Right lobe of liver (tissue), 6 donors: ENCODE measurements at regions not wholly inside any gene's neighbourhood (a gene's known extent, or its start where the extent isn't known, plus 50 kb on each side); places are given as distances from the start of the nearest gene placed in this dataset.

Experiments used
- ATAC-seq, 4 donors: fragments of 200-7000 bp; cut with Tn5 transposase; one replicate each; pipeline ENCODE4 v1.9.1; 2020; ENCODE audit warnings: mild to moderate bottlenecking in 4 of 4, moderate library complexity in 4 of 4
- DNase-seq, 3 donors: peaks; one replicate each; pipeline ENCODE4 v3.0.0-alpha.2; 2020
- H3K27ac ChIP-seq, 3 donors: fragments of 200-600 bp; one replicate each; pipeline ENCODE4 v1.8.0; 2022
- H3K27me3 ChIP-seq, 2 donors: fragments of 200-600 bp; one replicate each; pipeline ENCODE4 v1.8.0; 2022
- H3K36me3 ChIP-seq, 4 donors: fragments of 200-600 bp; sonication (generic) in 1 of 4; one replicate each; pipeline versions ENCODE4 v1.5.1 to v1.8.0; 2017 to 2022; ENCODE audit warnings: control low read depth in 1 of 4
- H3K4me1 ChIP-seq, 4 donors: fragments of 200-600 bp; sonication (generic) in 1 of 4; one replicate each; pipeline versions ENCODE4 v1.5.1 to v1.8.0; 2017 to 2022; ENCODE audit warnings: control low read depth in 1 of 4
- H3K4me3 ChIP-seq, 3 donors: fragments of 200-600 bp; one replicate each; pipeline ENCODE4 v1.8.0; 2022
- H3K9me3 ChIP-seq, 4 donors: fragments of 200-600 bp; sonication (generic) in 1 of 4; one replicate each; pipeline versions ENCODE4 v1.5.1 to v1.8.0; 2017 to 2022; ENCODE audit warnings: control low read depth in 1 of 4
- POLR2A ChIP-seq: fragments of 450-650 bp; IDR thresholded peaks from one replicate; pipeline ENCODE4 v1.6.1; 2017; ENCODE audit warnings: antibody characterized with exemption, mild to moderate bottlenecking
- WGBS: methylation state at CpG from one replicate; pipeline ENCODE4 v1.1.6; 2018; ENCODE audit warnings: low coverage, low lambda C conversion rate; ENCODE audit not compliant: insufficient coverage; ENCODE audit errors: missing lambda C conversion rate; 5-methylcytosine and 5-hydroxymethylcytosine counted together
- intact Hi-C, 2 donors: fragments of 100-400 bp; cut with DNase I; formaldehyde crosslinking; loops; one replicate each; pipeline versions ENCODE4 v1.11.2 to v1.14.1; 2022
- TF ChIP-seq, protein P1 (sequence below), 4 donors: fragments of 200-600 bp in 3 of 4; fragments of 450-650 bp in 1 of 4; IDR thresholded peaks; one replicate each; pipeline versions ENCODE4 v1.5.1 to v1.8.0; 2016 to 2022; ENCODE audit warnings: antibody characterized with exemption in 4 of 4, mild to moderate bottlenecking in 2 of 4
- donor health status: DM: no; HTN: yes; CAD: no.
- donor health status: DM: no; HTN: no; CAD: no.
- donor health status: DM: no; HTN: no; CAD: no.
- donor health status: DM: no; HTN: yes; CAD: no.
- donor health status: DM: no; HTN: yes; CAD: no.

DNA sequence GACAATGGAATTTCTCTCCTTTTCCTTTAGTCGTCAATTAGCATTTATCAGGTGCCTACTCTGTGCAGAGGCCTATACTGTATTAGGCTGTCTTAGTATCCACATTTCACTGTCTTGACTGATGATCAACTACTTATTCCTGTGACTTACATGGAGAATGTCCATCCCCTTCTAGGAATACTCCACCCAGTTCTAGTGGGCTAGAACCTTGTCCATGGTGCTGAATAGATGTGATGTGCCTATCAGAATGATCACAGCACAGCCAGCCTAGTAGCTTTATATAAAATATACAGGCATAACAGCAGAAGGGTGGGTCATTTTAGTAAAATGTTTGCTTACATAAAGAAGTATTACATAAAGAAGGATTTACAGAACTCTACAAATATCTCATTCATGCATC is 621.4 kb downstream of the PDCD6IP start:
- TF ChIP-seq, protein P1, sequence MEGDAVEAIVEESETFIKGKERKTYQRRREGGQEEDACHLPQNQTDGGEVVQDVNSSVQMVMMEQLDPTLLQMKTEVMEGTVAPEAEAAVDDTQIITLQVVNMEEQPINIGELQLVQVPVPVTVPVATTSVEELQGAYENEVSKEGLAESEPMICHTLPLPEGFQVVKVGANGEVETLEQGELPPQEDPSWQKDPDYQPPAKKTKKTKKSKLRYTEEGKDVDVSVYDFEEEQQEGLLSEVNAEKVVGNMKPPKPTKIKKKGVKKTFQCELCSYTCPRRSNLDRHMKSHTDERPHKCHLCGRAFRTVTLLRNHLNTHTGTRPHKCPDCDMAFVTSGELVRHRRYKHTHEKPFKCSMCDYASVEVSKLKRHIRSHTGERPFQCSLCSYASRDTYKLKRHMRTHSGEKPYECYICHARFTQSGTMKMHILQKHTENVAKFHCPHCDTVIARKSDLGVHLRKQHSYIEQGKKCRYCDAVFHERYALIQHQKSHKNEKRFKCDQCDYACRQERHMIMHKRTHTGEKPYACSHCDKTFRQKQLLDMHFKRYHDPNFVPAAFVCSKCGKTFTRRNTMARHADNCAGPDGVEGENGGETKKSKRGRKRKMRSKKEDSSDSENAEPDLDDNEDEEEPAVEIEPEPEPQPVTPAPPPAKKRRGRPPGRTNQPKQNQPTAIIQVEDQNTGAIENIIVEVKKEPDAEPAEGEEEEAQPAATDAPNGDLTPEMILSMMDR (IDR thresholded peaks at IDR 0.05) = no peak
- no peak for TF ChIP-seq POLR2A
- H3K27ac ChIP-seq = no peak overlapping the region
- intact Hi-C loops = no loop called here
- no peak for ATAC-seq
- no peaks in the 10 kb centered on the region for H3K4me1 ChIP-seq
- H3K36me3 ChIP-seq = no peaks in the 10 kb centered on the region
- WGBS = 0% methylated on average over 1 of the region's 1 CpG
- H3K4me3 ChIP-seq = no peak overlapping the region
- no peaks in the 10 kb centered on the region for H3K27me3 ChIP-seq
- no peaks in the 10 kb centered on the region for H3K9me3 ChIP-seq
- DNase-seq = no peak

GRCh38 chr3:34421762-34422161 is 623.3 kb downstream of the PDCD6IP start:
- DNase-seq (no peak), ATAC-seq (no peak)
- H3K36me3 ChIP-seq = no peaks in the 10 kb centered on the region
- WGBS = 47% methylated on average over 2 of the region's 2 CpGs
- H3K4me1 ChIP-seq = no peaks in the 10 kb centered on the region
- H3K4me3 ChIP-seq = no peak overlapping the region
- TF ChIP-seq POLR2A = no peak
- TF ChIP-seq, protein P1 (IDR thresholded peaks at IDR 0.05) = no peak
- intact Hi-C loops = no loop called here
- H3K27me3 ChIP-seq = no peaks in the 10 kb centered on the region
- no peaks in the 10 kb centered on the region for H3K9me3 ChIP-seq
- no peak overlapping the region for H3K27ac ChIP-seq

- WGBS = 36% methylated on average over 2 of the region's 2 CpGs
- intact Hi-C loops = no loop called here
- H3K4me3 ChIP-seq = no peak overlapping the region
- H3K9me3 ChIP-seq = no peaks in the 10 kb centered on the region
- no peak for ATAC-seq
- H3K36me3 ChIP-seq = no peaks in the 10 kb centered on the region
- H3K27me3 ChIP-seq = no peaks in the 10 kb centered on the region
- TF ChIP-seq, protein P1 (IDR thresholded peaks at IDR 0.05) = no peak
- TF ChIP-seq POLR2A = no peak
- no peak overlapping the region for H3K27ac ChIP-seq
- H3K4me1 ChIP-seq = no peaks in the 10 kb centered on the region
- DNase-seq = no peak
Observed at GRCh38 chr3:34439796-34440195, 641.4 kb downstream of the PDCD6IP start.

- no peak for DNase-seq
- Histone ChIP-seq H3K4me3 (no peak overlapping the region), H3K36me3 (no peaks in the 10 kb centered on the region), H3K9me3 (no peaks in the 10 kb centered on the region), H3K4me1 (no peaks in the 10 kb centered on the region), H3K27ac (no peak overlapping the region), H3K27me3 (no peaks in the 10 kb centered on the region)
- no peak for ATAC-seq
- TF ChIP-seq, protein P1 (IDR thresholded peaks at IDR 0.05) = no peak
- TF ChIP-seq POLR2A = no peak
- intact Hi-C loops = no loop called here
Observed at GRCh38 chr3:34444137-34444536, 645.7 kb downstream of the PDCD6IP start.

DNA sequence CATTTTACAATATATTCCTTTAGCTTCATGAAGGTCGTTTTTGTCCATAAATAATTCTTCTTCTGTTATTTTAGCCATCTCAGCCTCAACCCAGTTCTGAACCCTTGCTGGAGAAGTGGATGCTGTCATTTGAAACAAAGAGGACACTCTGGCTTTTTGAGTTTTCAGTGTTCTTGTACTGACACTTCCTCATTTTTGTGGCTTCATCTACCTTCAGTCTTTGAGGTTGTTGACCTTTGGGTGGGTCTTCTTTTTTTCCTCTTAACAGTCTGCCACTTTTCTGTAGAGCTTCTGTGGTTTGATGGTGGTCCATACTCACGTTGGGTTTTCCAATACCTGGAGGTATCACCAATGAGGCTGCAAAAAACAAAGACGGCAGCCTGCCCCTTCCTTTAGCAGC is 650.9 kb downstream of the PDCD6IP start:
- ATAC-seq = no peak
- no peaks in the 10 kb centered on the region for H3K27me3 ChIP-seq
- H3K27ac ChIP-seq = no peak overlapping the region
- H3K4me1 ChIP-seq = no peaks in the 10 kb centered on the region
- H3K36me3 ChIP-seq = no peaks in the 10 kb centered on the region
- H3K9me3 ChIP-seq = no peaks in the 10 kb centered on the region
- H3K4me3 ChIP-seq = no peak overlapping the region
- WGBS = 27% methylated on average over 3 of the region's 3 CpGs
- TF ChIP-seq, protein P1 (IDR thresholded peaks at IDR 0.05) = no peak
- no peak for TF ChIP-seq POLR2A
- DNase-seq = no peak
- intact Hi-C loops = no loop called here
